ENCODE measurements at regions not wholly inside any gene's neighbourhood (a gene's known extent, or its start where the extent isn't known, plus 50 kb on each side); places are given as distances from the start of the nearest gene placed in this dataset.
"Not testable (repeated sequence)": the region's sequence is repeated elsewhere in the genome, so short reads cannot be mapped to it uniquely, and the experiment has no call there.

DNA sequence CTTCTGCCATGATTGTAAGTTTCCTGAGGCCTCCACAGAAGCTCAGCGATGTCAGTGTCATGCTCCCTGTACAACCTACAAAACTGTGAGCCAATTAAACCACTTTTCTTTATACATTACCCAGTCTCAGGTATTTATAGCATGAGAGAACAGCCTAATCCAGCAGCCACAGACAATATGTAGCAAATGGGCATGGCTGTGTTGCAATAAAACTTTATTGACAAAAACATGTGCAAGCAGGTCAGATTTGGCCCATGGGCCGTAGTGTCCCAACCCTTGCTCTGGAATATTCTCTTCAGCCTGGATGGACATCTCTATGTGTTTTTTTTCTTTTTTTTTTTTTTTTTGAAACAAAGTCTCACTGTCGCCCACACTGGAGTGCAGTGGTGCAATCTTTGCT is 60.9 kb upstream of the EEF2KMT start:
- TF ChIP-seq, protein P1, sequence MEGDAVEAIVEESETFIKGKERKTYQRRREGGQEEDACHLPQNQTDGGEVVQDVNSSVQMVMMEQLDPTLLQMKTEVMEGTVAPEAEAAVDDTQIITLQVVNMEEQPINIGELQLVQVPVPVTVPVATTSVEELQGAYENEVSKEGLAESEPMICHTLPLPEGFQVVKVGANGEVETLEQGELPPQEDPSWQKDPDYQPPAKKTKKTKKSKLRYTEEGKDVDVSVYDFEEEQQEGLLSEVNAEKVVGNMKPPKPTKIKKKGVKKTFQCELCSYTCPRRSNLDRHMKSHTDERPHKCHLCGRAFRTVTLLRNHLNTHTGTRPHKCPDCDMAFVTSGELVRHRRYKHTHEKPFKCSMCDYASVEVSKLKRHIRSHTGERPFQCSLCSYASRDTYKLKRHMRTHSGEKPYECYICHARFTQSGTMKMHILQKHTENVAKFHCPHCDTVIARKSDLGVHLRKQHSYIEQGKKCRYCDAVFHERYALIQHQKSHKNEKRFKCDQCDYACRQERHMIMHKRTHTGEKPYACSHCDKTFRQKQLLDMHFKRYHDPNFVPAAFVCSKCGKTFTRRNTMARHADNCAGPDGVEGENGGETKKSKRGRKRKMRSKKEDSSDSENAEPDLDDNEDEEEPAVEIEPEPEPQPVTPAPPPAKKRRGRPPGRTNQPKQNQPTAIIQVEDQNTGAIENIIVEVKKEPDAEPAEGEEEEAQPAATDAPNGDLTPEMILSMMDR (IDR thresholded peaks at IDR 0.05) = no peak
- TF ChIP-seq POLR2A (IDR thresholded peaks at IDR 0.05) (no peak), EP300 (IDR thresholded peaks at IDR 0.05) (no peak), POLR2AphosphoS5 (IDR thresholded peaks at IDR 0.05) (no peak)
- Histone ChIP-seq H3K4me1 (no peaks in the 10 kb centered on the region), H3K4me3 (no peak overlapping the region), H3K9me3 (no peaks in the 10 kb centered on the region), H3K27ac (no peak overlapping the region), H3K36me3 (no peaks in the 10 kb centered on the region), H3K27me3 (no peaks in the 10 kb centered on the region)
- WGBS, 2 donors = 95 to 97% methylated on average over 3 of the region's 3 CpGs
- ATAC-seq (ENCODE audit: low FRiP score in 2 of 2) (no peak), DNase-seq (no peak)

- H3K9me3 ChIP-seq; ATAC-seq (ENCODE audit: low FRiP score in 2 of 2); H3K4me1 ChIP-seq; H3K27ac ChIP-seq; DNase-seq; H3K27me3 ChIP-seq; H3K4me3 ChIP-seq; H3K36me3 ChIP-seq: not testable (repeated sequence)
- WGBS, 2 donors = 83% methylated on average over 3 to 4 of the region's 4 CpGs
Observed at GRCh38 chr16:5156486-5156885, 58.9 kb upstream of the EEF2KMT start.

DNA sequence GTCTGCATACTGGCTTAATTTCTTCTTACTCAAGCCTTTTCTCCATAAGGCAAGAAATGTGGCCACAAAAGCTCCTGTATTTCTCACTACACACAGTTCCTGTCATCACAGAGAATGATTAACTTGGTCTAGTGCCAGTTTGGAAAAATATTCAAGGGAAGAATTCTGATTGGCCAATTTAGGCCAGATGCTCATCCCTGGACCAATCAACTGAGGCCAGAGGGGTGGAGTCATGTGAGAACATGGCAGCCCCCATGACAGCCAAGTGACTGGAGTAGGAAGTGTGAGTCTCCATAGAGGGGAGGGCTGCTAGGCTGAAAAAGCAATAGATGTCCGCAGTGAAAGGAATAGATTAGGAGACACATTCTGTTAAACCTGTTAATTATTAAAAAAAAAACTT is 56.4 kb upstream of the EEF2KMT start:
- not testable (repeated sequence) for H3K27ac ChIP-seq; ATAC-seq (ENCODE audit: low FRiP score in 2 of 2); H3K27me3 ChIP-seq; H3K4me1 ChIP-seq; H3K4me3 ChIP-seq; DNase-seq; H3K9me3 ChIP-seq; H3K36me3 ChIP-seq
- 97 to 100% methylated on average over 1 of the region's 1 CpG for WGBS, 2 donors

- not testable (repeated sequence) for H3K9me3 ChIP-seq; H3K36me3 ChIP-seq; ATAC-seq (ENCODE audit: low FRiP score in 2 of 2); DNase-seq; H3K27ac ChIP-seq; H3K4me1 ChIP-seq; H3K27me3 ChIP-seq; H3K4me3 ChIP-seq
- WGBS, 2 donors = 73 to 79% methylated on average over 2 of the region's 2 CpGs
Observed at GRCh38 chr16:5151409-5151808, 53.8 kb upstream of the EEF2KMT start.

Small RNA genes lying in the stretch of these regions (small RNA-seq; reads per million reads assigned to genes)
- gene AC007012.1 = 0 reads per million in 4 donors
- gene MIR8065 = 0 reads per million in 4 donors
- gene RNU6-328P = 0 to 0.06 (median 0) reads per million in 4 donors
- gene RNU6-457P = 0 reads per million in 4 donors
- 0 reads per million in 4 donors for gene RNU7-99P
- 0 reads per million in 4 donors for gene SNRPCP20
